ENCODE measurements at regions not wholly inside any gene's neighbourhood (a gene's known extent, or its start where the extent isn't known, plus 50 kb on each side); places are given as distances from the start of the nearest gene placed in this dataset.

DNA sequence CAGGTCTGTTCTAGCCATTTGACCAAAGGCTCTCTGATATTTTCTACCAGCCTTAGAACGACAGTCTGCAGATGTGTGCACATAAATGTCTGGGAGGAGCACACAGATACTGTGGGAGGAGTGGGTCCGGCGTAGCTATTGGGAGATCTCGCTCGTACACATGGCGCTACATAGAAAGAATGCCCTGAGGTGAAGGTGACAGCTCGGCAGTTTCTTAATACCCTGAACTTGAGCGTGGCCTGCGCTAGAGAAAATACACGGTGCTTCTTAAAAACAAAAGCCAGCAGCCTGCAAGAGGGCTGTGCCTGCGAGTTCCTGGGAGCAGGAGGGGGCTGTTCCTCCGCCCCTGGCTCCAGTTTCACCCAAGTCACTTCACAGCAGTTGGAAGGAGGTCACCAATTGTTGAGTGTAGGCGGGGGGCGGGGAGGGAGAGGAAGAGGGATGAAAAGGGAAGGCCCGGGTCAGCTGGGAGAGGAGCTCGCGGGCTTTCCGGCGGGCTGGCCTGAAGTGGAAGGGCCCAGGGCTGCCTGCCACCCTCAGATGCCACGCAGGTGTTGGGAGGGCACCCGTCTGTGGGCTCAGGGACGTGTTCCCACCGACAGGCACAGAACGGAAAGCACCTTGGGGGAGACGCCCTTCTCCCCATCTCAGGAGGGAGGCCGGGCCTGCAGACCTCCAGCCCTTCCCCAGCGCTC is 124.7 kb upstream of the ZNF516 start:
- Histone ChIP-seq H3K27ac (ENCODE audit: low read length) (no peak overlapping the region), H3K4me3 (ENCODE audit: control insufficient read depth in 1 of 2, extremely low read depth in 1 of 2, low read length in 1 of 2) (no peak overlapping the region), H3K9me3 (no peaks in the 10 kb centered on the region), H3K36me3 (ENCODE audit: control insufficient read depth in 2 of 2, extremely low read depth in 1 of 2, insufficient read depth in 1 of 2, low read length in 1 of 2) (no peaks in the 10 kb centered on the region), H3K4me1 (ENCODE audit: control insufficient read depth in 1 of 2, extremely low read depth in 1 of 2, insufficient read depth in 2 of 2, low read length in 2 of 2) (peaks cover 7 to 8% of the 10 kb centered on the region in 2 experiments), H3K27me3 (replicated peaks in 1 of 2; ENCODE audit: control insufficient read depth in 2 of 2, extremely low read depth in 1 of 2, insufficient read depth in 2 of 2, low read length in 1 of 2) (peaks cover 0 to 39% of the 10 kb centered on the region in 2 experiments)
- no peaks in the 10 kb centered on the region for H3K9me3 Mint-ChIP-seq
- no peaks in the 10 kb centered on the region for H3K36me3 Mint-ChIP-seq
- ChIA-PET POLR2A (interaction anchor here in 1 of 2 donors (0.6 kb wide), 1 partner anchor 63 kb away, joined by 3 read pairs; no protein-coding TSS in a partner anchor), CTCF (interaction anchor here (0.6 to 1.6 kb wide), 7 partner anchors 12 to 219 kb away, joined by 3 to 12 read pairs (median 4); no protein-coding TSS in a partner anchor)
- ATAC-seq (replicated peaks in 1 of 4) (peak in 2 of 4 experiments; percentile 31 to 40), DNase-seq (no peak)
- 69% methylated on average over 19 of the region's 27 CpGs for WGBS (ENCODE audit: insufficient coverage)
- no peak overlapping the region for H3K27ac Mint-ChIP-seq
- H3K4me1 Mint-ChIP-seq, result peaks cover 12 to 18% (median 16%) of the 10 kb centered on the region in 3 donors
- peak overlapping the region in 1 of 3 donors; percentile 72 for H3K4me3 Mint-ChIP-seq
- peaks cover 21 to 45% of the 10 kb centered on the region in 2 donors for H3K27me3 Mint-ChIP-seq

DNA sequence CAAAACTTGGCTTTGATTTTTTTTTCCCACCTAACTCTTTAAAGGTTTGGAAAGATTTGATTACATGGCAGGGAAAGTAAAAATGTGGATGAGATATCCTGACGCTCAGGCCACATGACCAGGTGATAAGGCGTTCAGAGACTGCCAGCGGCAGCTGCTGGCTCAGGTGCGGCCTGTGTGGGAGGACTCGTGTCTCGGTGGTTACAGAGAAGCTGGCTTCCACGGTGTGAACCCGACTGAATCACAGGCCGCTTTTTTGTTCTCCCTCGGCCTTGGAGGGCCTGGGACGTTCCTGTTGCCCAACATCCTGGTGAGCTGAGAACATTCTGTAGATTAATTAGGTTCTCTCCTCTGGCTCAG is 124.2 kb upstream of the ZNF516 start:
- H3K4me1 Mint-ChIP-seq, result peaks cover 12 to 18% (median 16%) of the 10 kb centered on the region in 3 donors
- H3K27me3 Mint-ChIP-seq, result peaks cover 21 to 45% of the 10 kb centered on the region in 2 donors
- Histone ChIP-seq H3K4me3 (ENCODE audit: control insufficient read depth in 1 of 2, extremely low read depth in 1 of 2, low read length in 1 of 2) (no peak overlapping the region), H3K27me3 (replicated peaks in 1 of 2; ENCODE audit: control insufficient read depth in 2 of 2, extremely low read depth in 1 of 2, insufficient read depth in 2 of 2, low read length in 1 of 2) (peaks cover 0 to 35% of the 10 kb centered on the region in 2 experiments), H3K27ac (ENCODE audit: low read length) (no peak overlapping the region), H3K4me1 (ENCODE audit: control insufficient read depth in 1 of 2, extremely low read depth in 1 of 2, insufficient read depth in 2 of 2, low read length in 2 of 2) (peaks cover 7 to 8% of the 10 kb centered on the region in 2 experiments), H3K9me3 (no peaks in the 10 kb centered on the region), H3K36me3 (ENCODE audit: control insufficient read depth in 2 of 2, extremely low read depth in 1 of 2, insufficient read depth in 1 of 2, low read length in 1 of 2) (no peaks in the 10 kb centered on the region)
- POLR2A ChIA-PET, result no interaction called here
- DNase-seq (no peak), ATAC-seq (replicated peaks in 1 of 4) (no peak)
- CTCF ChIA-PET, result interaction anchor here in 1 of 2 donors (0.6 to 1.6 kb wide), 3 partner anchors 14 to 210 kb away, joined by 3 to 4 read pairs (median 4); no protein-coding TSS in a partner anchor
- H3K36me3 Mint-ChIP-seq, result no peaks in the 10 kb centered on the region
- H3K27ac Mint-ChIP-seq, result no peak overlapping the region
- peak overlapping the region in 1 of 3 donors; percentile 72 for H3K4me3 Mint-ChIP-seq
- H3K9me3 Mint-ChIP-seq, result no peaks in the 10 kb centered on the region
- WGBS (ENCODE audit: insufficient coverage), result 64% methylated on average over 8 of the region's 11 CpGs

DNA sequence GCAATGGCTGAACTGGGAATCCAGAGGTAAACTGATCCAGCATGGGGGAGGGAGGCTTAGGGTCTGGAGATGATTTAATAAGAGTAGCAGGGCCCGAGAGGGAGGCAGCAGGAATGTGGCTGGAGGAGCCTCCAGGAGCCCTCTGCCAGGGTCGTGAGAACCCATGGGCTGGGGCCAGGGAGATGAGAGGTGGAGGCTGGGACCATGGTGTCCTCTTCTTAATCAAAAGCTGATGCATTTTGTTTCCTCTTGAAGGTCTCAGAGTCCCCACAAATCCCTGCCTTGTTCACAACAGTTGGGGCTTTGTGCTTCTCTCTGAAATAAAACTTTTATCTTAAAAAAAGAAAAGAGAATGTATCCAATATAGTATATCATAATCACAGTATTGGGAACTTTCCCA is 123.7 kb upstream of the ZNF516 start:
- Mint-ChIP-seq H3K4me3 (peak overlapping the region in 1 of 3 donors; percentile 26), H3K27ac (no peak overlapping the region), H3K4me1 (peaks cover 12 to 18% (median 16%) of the 10 kb centered on the region in 3 donors), H3K27me3 (peaks cover 21 to 41% of the 10 kb centered on the region in 2 donors), H3K9me3 (no peaks in the 10 kb centered on the region), H3K36me3 (no peaks in the 10 kb centered on the region)
- ATAC-seq (replicated peaks in 1 of 4) (no peak), DNase-seq (no peak)
- H3K27ac ChIP-seq (ENCODE audit: low read length), result no peak overlapping the region
- H3K27me3 ChIP-seq (replicated peaks in 1 of 2; ENCODE audit: control insufficient read depth in 2 of 2, extremely low read depth in 1 of 2, insufficient read depth in 2 of 2, low read length in 1 of 2), result peaks cover 0 to 32% of the 10 kb centered on the region in 2 experiments
- no peaks in the 10 kb centered on the region for H3K9me3 ChIP-seq
- 81% methylated on average over 2 of the region's 2 CpGs for WGBS (ENCODE audit: insufficient coverage)
- ChIA-PET POLR2A (no interaction called here), CTCF (no interaction called here)
- H3K4me3 ChIP-seq (ENCODE audit: control insufficient read depth in 1 of 2, extremely low read depth in 1 of 2, low read length in 1 of 2), result no peak overlapping the region
- H3K36me3 ChIP-seq (ENCODE audit: control insufficient read depth in 2 of 2, extremely low read depth in 1 of 2, insufficient read depth in 1 of 2, low read length in 1 of 2), result no peaks in the 10 kb centered on the region
- peaks cover 7 to 8% of the 10 kb centered on the region in 2 experiments for H3K4me1 ChIP-seq (ENCODE audit: control insufficient read depth in 1 of 2, extremely low read depth in 1 of 2, insufficient read depth in 2 of 2, low read length in 2 of 2)

DNA sequence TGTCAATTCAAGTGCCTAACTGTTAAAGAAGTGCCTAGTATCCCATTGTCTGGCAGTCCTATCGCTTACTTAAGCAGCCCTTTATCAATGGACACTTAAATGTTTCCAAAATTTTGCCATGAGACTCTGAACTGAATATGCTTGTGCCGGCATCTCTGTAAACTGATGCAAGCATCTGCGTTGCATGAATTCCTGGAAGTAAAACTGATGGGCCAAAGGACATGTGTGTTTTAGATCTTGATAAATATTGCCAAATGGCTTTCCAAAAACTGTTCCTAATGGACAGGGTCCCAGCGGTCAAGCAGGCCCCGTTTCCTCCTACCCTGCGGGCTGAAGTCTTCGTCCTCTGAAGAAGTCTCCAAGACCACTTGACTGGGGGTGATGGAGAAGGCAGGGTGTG is 121.3 kb upstream of the ZNF516 start:
- POLR2A ChIA-PET, result no interaction called here
- H3K4me1 Mint-ChIP-seq, result peaks cover 10 to 13% (median 12%) of the 10 kb centered on the region in 3 donors

DNA sequence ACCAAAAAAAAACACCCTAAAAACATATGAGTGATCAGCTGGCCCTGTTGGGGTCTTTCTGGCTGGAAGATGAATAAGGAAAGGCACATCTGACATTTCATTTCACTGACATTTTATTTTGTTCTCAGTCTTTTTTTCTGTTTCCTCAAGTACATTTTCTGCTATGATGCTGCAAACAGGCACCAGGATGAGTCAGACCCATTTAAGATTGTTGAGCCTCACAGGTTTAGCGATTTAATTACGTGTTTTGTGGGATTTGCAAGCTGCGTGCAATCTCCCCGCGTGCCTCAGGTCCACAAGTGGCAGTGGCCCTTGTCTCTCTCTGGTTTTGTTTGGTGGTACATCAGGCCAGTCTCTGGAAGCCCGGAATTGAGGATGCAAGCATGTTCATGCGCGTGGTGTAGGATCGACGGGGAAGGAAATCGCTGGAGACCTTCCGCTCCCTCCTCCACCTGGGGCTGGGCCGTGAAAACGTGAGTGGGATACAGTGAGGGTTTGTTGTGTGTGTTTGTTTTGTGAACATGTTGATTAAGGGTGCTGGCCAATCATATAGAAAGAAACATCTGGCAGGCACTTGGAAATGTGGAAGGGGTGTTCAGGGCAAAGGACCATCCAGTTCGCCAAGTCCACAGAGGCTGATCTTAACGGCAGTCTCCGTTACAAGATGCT is 120.2 kb upstream of the ZNF516 start:
- DNase-seq, result no peak
- peaks cover 0 to 4% of the 10 kb centered on the region in 2 experiments for H3K4me1 ChIP-seq (ENCODE audit: control insufficient read depth in 1 of 2, extremely low read depth in 1 of 2, insufficient read depth in 2 of 2, low read length in 2 of 2)
- no peaks in the 10 kb centered on the region for H3K36me3 Mint-ChIP-seq
- H3K4me1 Mint-ChIP-seq, result peaks cover under 1 to 4% (median 2%) of the 10 kb centered on the region in 3 donors
- no peaks in the 10 kb centered on the region for H3K9me3 ChIP-seq
- peaks cover 0 to 26% of the 10 kb centered on the region in 2 experiments for H3K27me3 ChIP-seq (replicated peaks in 1 of 2; ENCODE audit: control insufficient read depth in 2 of 2, extremely low read depth in 1 of 2, insufficient read depth in 2 of 2, low read length in 1 of 2)
- peaks cover 15 to 22% of the 10 kb centered on the region in 2 donors for H3K27me3 Mint-ChIP-seq
- no peak for ATAC-seq (replicated peaks in 1 of 4)
- ChIA-PET CTCF (no interaction called here), POLR2A (no interaction called here)
- no peaks in the 10 kb centered on the region for H3K36me3 ChIP-seq (ENCODE audit: control insufficient read depth in 2 of 2, extremely low read depth in 1 of 2, insufficient read depth in 1 of 2, low read length in 1 of 2)
- WGBS (ENCODE audit: insufficient coverage), result 87% methylated on average over 12 of the region's 17 CpGs
- no peak overlapping the region for H3K27ac Mint-ChIP-seq
- no peak overlapping the region for H3K4me3 Mint-ChIP-seq
- H3K4me3 ChIP-seq (ENCODE audit: control insufficient read depth in 1 of 2, extremely low read depth in 1 of 2, low read length in 1 of 2), result no peak overlapping the region
- no peak overlapping the region for H3K27ac ChIP-seq (ENCODE audit: low read length)
- H3K9me3 Mint-ChIP-seq, result no peaks in the 10 kb centered on the region

More for the DNA sequence above, 121.3 kb upstream of the ZNF516 start:
- H3K4me3 Mint-ChIP-seq, result no peak overlapping the region
- no peak overlapping the region for H3K27ac Mint-ChIP-seq
- peaks cover 17 to 31% of the 10 kb centered on the region in 2 donors for H3K27me3 Mint-ChIP-seq
- 91% methylated on average over 7 of the region's 7 CpGs for WGBS (ENCODE audit: insufficient coverage)
- no peak overlapping the region for H3K27ac ChIP-seq (ENCODE audit: low read length)
- no peaks in the 10 kb centered on the region for H3K9me3 ChIP-seq
- H3K27me3 ChIP-seq (replicated peaks in 1 of 2; ENCODE audit: control insufficient read depth in 2 of 2, extremely low read depth in 1 of 2, insufficient read depth in 2 of 2, low read length in 1 of 2), result peaks cover 0 to 33% of the 10 kb centered on the region in 2 experiments
- H3K4me3 ChIP-seq (ENCODE audit: control insufficient read depth in 1 of 2, extremely low read depth in 1 of 2, low read length in 1 of 2), result no peak overlapping the region
- no peaks in the 10 kb centered on the region for H3K36me3 ChIP-seq (ENCODE audit: control insufficient read depth in 2 of 2, extremely low read depth in 1 of 2, insufficient read depth in 1 of 2, low read length in 1 of 2)
- H3K36me3 Mint-ChIP-seq, result no peaks in the 10 kb centered on the region
- peaks cover 5 to 8% of the 10 kb centered on the region in 2 experiments for H3K4me1 ChIP-seq (ENCODE audit: control insufficient read depth in 1 of 2, extremely low read depth in 1 of 2, insufficient read depth in 2 of 2, low read length in 2 of 2)
- H3K9me3 Mint-ChIP-seq, result no peaks in the 10 kb centered on the region
- DNase-seq (no peak), ATAC-seq (replicated peaks in 1 of 4) (no peak)
- CTCF ChIA-PET, result no interaction called here

DNA sequence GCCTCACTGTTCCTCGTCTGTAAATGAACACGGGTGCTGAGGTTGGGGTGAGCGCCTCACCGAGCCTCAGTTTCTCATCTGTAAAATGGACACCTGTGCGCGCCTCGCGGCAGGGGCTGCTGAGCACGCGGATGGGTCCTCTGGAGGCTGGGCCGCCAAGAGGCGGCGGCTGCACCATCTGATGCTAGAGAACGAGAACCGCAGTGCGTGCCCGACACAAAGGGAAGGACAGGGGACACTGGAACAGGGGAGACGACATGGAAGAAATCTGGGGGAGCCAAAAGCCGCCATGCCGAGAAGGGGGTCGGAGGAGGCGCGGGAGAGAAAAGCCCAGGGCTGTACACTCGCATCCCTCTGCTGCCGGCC is 118.7 kb upstream of the ZNF516 start:
- H3K9me3 Mint-ChIP-seq, result no peaks in the 10 kb centered on the region
- Histone ChIP-seq H3K4me3 (ENCODE audit: control insufficient read depth in 1 of 2, extremely low read depth in 1 of 2, low read length in 1 of 2) (no peak overlapping the region), H3K36me3 (ENCODE audit: control insufficient read depth in 2 of 2, extremely low read depth in 1 of 2, insufficient read depth in 1 of 2, low read length in 1 of 2) (no peaks in the 10 kb centered on the region), H3K27ac (ENCODE audit: low read length) (no peak overlapping the region), H3K9me3 (no peaks in the 10 kb centered on the region), H3K4me1 (ENCODE audit: control insufficient read depth in 1 of 2, extremely low read depth in 1 of 2, insufficient read depth in 2 of 2, low read length in 2 of 2) (no peaks in the 10 kb centered on the region), H3K27me3 (replicated peaks in 1 of 2; ENCODE audit: control insufficient read depth in 2 of 2, extremely low read depth in 1 of 2, insufficient read depth in 2 of 2, low read length in 1 of 2) (peaks cover 0 to 20% of the 10 kb centered on the region in 2 experiments)
- DNase-seq, result no peak
- no peaks in the 10 kb centered on the region for H3K36me3 Mint-ChIP-seq
- no peak overlapping the region for H3K4me3 Mint-ChIP-seq
- no peak overlapping the region for H3K27ac Mint-ChIP-seq
- peaks cover 11 to 18% of the 10 kb centered on the region in 2 donors for H3K27me3 Mint-ChIP-seq
- CTCF ChIA-PET, result no interaction called here
- no peak for ATAC-seq (replicated peaks in 1 of 4)
- POLR2A ChIA-PET, result no interaction called here
- H3K4me1 Mint-ChIP-seq, result no peaks in the 10 kb centered on the region
- WGBS (ENCODE audit: insufficient coverage), result 95% methylated on average over 25 of the region's 25 CpGs

Data from T-cell (primary cell).